Neural cell (in vitro differentiated cells): ENCODE measurements at regions not wholly inside any gene's neighbourhood (a gene's known extent, or its start where the extent isn't known, plus 50 kb on each side); places are given as distances from the start of the nearest gene placed in this dataset.

Experiments used
- H2AFZ ChIP-seq: fragments of 200-600, 300-800 bp; sonication (generic), shearing (Covaris generic); 2 replicates; pipeline ENCODE4 v1.6.0; 2014; ENCODE audit warnings: low read depth, mild to moderate bottlenecking, antibody characterized with exemption, low read length, moderate library complexity
- H3F3A ChIP-seq: fragments of 200-600 bp; shearing (Covaris generic); 2 replicates; pipeline ENCODE4 v1.6.1; 2016; ENCODE audit warnings: mild to moderate bottlenecking, moderate library complexity, mixed read lengths, antibody characterized with exemption, low read length; ENCODE audit not compliant: insufficient read depth, poor library complexity, severe bottlenecking
- H3K27ac ChIP-seq: fragments of 200-600, 300-800 bp; sonication (generic), shearing (Covaris generic); 2 replicates; pipeline ENCODE4 v1.5.1; 2014; ENCODE audit warnings: mild to moderate bottlenecking, low read length, moderate library complexity
- H3K27me3 ChIP-seq: fragments of 300-800, 200-600 bp; sonication (generic), shearing (Covaris generic); 2 replicates; pipeline ENCODE4 v1.6.0; 2014; ENCODE audit warnings: mild to moderate bottlenecking, low read depth, low read length, moderate library complexity; ENCODE audit not compliant: insufficient read depth
- H3K36me3 ChIP-seq: fragments of 300-800, 200-600 bp; sonication (generic), shearing (Covaris generic); 2 replicates; pipeline ENCODE4 v1.5.1; 2014; ENCODE audit warnings: mild to moderate bottlenecking, antibody characterized with exemption, low read length, moderate library complexity; ENCODE audit not compliant: insufficient read depth
- H3K4me2 ChIP-seq: fragments of 300-800, 200-600 bp; sonication (generic), shearing (Covaris generic); 2 replicates; pipeline ENCODE4 v1.6.0; 2014; ENCODE audit warnings: mild to moderate bottlenecking, low read length
- H3K4me3 ChIP-seq: fragments of 300-800, 200-600 bp; sonication (generic), shearing (Covaris generic); 2 replicates; pipeline ENCODE4 v1.5.1; 2014; ENCODE audit warnings: mild to moderate bottlenecking, low read length, moderate library complexity
- H3K79me2 ChIP-seq: fragments of 200-600 bp; shearing (Covaris generic); replicated peaks from 2 replicates; pipeline ENCODE4 v1.6.0; 2014; ENCODE audit warnings: mild to moderate bottlenecking, low read length, moderate library complexity; ENCODE audit not compliant: insufficient read depth
- H3K9ac ChIP-seq: fragments of 300-800, 200-600 bp; sonication (generic), shearing (Covaris generic); 2 replicates; pipeline ENCODE4 v1.6.1; 2016; ENCODE audit warnings: mild to moderate bottlenecking, low read length, mixed read lengths
- H3K9me2 ChIP-seq: fragments of 200-600 bp; shearing (Covaris generic); 2 replicates; pipeline ENCODE4 v1.6.1; 2016; ENCODE audit warnings: mild to moderate bottlenecking, low read length, mixed read lengths; ENCODE audit not compliant: insufficient read depth
- H3K9me3 ChIP-seq: fragments of 200-600, 300-800 bp; sonication (generic), shearing (Covaris generic); 2 replicates; pipeline ENCODE4 v1.6.1; 2016; ENCODE audit warnings: mild to moderate bottlenecking, mixed run types, low read length, moderate library complexity, mixed read lengths
- H4K20me1 ChIP-seq: fragments of 200-600 bp; shearing (Covaris generic); 2 replicates; pipeline ENCODE4 v1.6.1; 2016; ENCODE audit warnings: mild to moderate bottlenecking, mixed run types; ENCODE audit not compliant: insufficient read depth
- CTCF ChIP-seq: fragments of 450-650 bp; IDR thresholded peaks from 2 replicates; pipeline ENCODE4 v1.5.1; 2014; ENCODE audit warnings: antibody characterized with exemption, mild to moderate bottlenecking, moderate library complexity; ENCODE audit not compliant: poor library complexity, severe bottlenecking
- EP300 ChIP-seq: fragments of 450-650 bp; conservative IDR thresholded peaks from 2 replicates; pipeline ENCODE4 v1.6.1; 2014; ENCODE audit warnings: antibody characterized with exemption, mild to moderate bottlenecking, moderate library complexity; ENCODE audit not compliant: poor library complexity, severe bottlenecking
- EZH2 ChIP-seq: fragments of 200-600, 300-800 bp; shearing (Covaris generic), sonication (generic); IDR thresholded peaks from 2 replicates; pipeline ENCODE4 v1.6.1; 2014; ENCODE audit warnings: antibody characterized with exemption, low read length, borderline replicate concordance, mild to moderate bottlenecking; ENCODE audit not compliant: insufficient read depth, poor library complexity, severe bottlenecking
- MXI1 ChIP-seq: fragments of 450-650 bp; conservative IDR thresholded peaks from 2 replicates; pipeline ENCODE4 v1.6.1; 2014; ENCODE audit warnings: antibody characterized with exemption, mild to moderate bottlenecking; ENCODE audit not compliant: poor library complexity, severe bottlenecking
- POLR2AphosphoS5 ChIP-seq: IDR thresholded peaks from 2 replicates; pipeline ENCODE4 v1.6.1; 2012
- RAD21 ChIP-seq: fragments of 450-650 bp; conservative IDR thresholded peaks from 2 replicates; pipeline ENCODE4 v1.6.1; 2014; ENCODE audit warnings: antibody characterized with exemption, mild to moderate bottlenecking, moderate library complexity
- TAF1 ChIP-seq: IDR thresholded peaks from 2 replicates; pipeline ENCODE4 v1.6.1; 2012; ENCODE audit warnings: low read depth
- TF ChIP-seq, protein P1 (sequence below): IDR thresholded peaks from 2 replicates; pipeline ENCODE4 v1.6.1; 2012; ENCODE audit warnings: borderline replicate concordance

GRCh38 chr1:83574791-83575190, 424.1 kb downstream of the TTLL7 start:
- TF ChIP-seq CTCF (no peak), EZH2 (no peak), MXI1 (no peak), TAF1 (no peak), EP300 (no peak)
- Histone ChIP-seq H3K4me3 (no peak overlapping the region), H3K79me2 (no peaks in the 10 kb centered on the region), H3K9ac (no peak overlapping the region), H4K20me1 (no peaks in the 10 kb centered on the region), H3K4me2 (no peak overlapping the region), H3K9me3 (no peaks in the 10 kb centered on the region), H3K36me3 (no peaks in the 10 kb centered on the region), H3K27ac (no peak overlapping the region), H2AFZ (no peak overlapping the region), H3K9me2 (no peaks in the 10 kb centered on the region), H3K27me3 (no peaks in the 10 kb centered on the region), H3F3A (no peaks in the 10 kb centered on the region)

- Histone ChIP-seq H3K9ac (no peak overlapping the region), H3K4me2 (no peak overlapping the region), H3K4me3 (no peak overlapping the region), H3K9me2 (no peaks in the 10 kb centered on the region), H3K27me3 (no peaks in the 10 kb centered on the region), H4K20me1 (no peaks in the 10 kb centered on the region), H2AFZ (no peak overlapping the region), H3K79me2 (no peaks in the 10 kb centered on the region), H3K9me3 (no peaks in the 10 kb centered on the region), H3F3A (no peaks in the 10 kb centered on the region), H3K36me3 (no peaks in the 10 kb centered on the region), H3K27ac (no peak overlapping the region)
- TF ChIP-seq EP300 (no peak), POLR2AphosphoS5 (no peak)
- TF ChIP-seq, protein P1, sequence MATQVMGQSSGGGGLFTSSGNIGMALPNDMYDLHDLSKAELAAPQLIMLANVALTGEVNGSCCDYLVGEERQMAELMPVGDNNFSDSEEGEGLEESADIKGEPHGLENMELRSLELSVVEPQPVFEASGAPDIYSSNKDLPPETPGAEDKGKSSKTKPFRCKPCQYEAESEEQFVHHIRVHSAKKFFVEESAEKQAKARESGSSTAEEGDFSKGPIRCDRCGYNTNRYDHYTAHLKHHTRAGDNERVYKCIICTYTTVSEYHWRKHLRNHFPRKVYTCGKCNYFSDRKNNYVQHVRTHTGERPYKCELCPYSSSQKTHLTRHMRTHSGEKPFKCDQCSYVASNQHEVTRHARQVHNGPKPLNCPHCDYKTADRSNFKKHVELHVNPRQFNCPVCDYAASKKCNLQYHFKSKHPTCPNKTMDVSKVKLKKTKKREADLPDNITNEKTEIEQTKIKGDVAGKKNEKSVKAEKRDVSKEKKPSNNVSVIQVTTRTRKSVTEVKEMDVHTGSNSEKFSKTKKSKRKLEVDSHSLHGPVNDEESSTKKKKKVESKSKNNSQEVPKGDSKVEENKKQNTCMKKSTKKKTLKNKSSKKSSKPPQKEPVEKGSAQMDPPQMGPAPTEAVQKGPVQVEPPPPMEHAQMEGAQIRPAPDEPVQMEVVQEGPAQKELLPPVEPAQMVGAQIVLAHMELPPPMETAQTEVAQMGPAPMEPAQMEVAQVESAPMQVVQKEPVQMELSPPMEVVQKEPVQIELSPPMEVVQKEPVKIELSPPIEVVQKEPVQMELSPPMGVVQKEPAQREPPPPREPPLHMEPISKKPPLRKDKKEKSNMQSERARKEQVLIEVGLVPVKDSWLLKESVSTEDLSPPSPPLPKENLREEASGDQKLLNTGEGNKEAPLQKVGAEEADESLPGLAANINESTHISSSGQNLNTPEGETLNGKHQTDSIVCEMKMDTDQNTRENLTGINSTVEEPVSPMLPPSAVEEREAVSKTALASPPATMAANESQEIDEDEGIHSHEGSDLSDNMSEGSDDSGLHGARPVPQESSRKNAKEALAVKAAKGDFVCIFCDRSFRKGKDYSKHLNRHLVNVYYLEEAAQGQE: no peak
Observed at GRCh38 chr1:83573776-83574175, 425.2 kb downstream of the TTLL7 start.

DNA sequence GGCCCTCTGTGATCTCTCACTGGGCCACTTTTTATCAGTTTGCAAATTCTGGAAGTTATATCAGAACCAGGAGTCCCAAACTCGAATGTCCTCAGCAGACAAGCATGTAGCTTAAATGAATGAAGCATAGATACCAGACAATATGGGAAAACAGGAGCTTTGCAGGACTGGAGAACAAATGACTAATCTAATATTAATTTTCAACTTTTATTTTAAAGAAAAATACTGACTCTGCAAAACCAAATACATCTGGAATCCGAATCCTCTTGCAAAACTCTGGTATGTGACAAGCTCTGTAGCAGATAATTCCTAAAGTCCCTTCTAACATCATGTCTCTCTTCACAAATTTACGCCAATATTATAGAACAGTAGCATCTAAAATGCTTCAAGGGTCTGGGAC, 427.4 kb downstream of the TTLL7 start:
- no peak overlapping the region for H3K4me3 ChIP-seq
- no peak overlapping the region for H3K27ac ChIP-seq
- no peaks in the 10 kb centered on the region for H3K36me3 ChIP-seq
- H4K20me1 ChIP-seq: no peaks in the 10 kb centered on the region
- TF ChIP-seq RAD21 (no peak), EZH2 (no peak), TAF1 (no peak)
- H3F3A ChIP-seq: no peaks in the 10 kb centered on the region
- H2AFZ ChIP-seq: no peak overlapping the region
- no peaks in the 10 kb centered on the region for H3K9me2 ChIP-seq
- H3K79me2 ChIP-seq: no peaks in the 10 kb centered on the region
- H3K4me2 ChIP-seq: no peak overlapping the region
- H3K9ac ChIP-seq: no peak overlapping the region
- no peaks in the 10 kb centered on the region for H3K9me3 ChIP-seq
- H3K27me3 ChIP-seq: no peaks in the 10 kb centered on the region
